ENCODE measurements at regions not wholly inside any gene's neighbourhood (a gene's known extent, or its start where the extent isn't known, plus 50 kb on each side); places are given as distances from the start of the nearest gene placed in this dataset.

DNA sequence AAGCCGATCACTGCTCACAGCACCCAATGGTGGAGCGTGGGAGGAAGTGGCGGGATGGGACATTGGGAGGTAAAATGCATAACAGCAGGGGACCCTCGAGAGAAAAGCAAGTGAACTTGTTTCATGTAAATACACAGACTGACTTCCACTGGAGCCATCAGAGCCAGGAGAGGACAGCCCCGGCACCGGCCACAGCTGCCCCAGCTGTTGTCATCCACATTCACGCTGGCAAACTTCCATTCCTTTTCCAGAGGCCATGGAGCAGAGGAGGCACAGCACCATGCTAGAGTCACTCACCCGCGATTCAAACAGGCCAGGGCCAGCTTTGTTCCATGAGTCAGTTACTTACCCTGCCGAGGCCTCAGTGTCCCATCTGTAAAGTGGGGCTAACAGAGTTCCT, 610.9 kb upstream of the SALL3 start:
- intact Hi-C loops (cut with DNase I; ENCODE audit: low total_unique reads), result no loop called here
- H3K4me3 ChIP-seq, result no peak overlapping the region
- H3K27ac ChIP-seq, result no peak overlapping the region
- H3K36me3 ChIP-seq, result no peaks in the 10 kb centered on the region
- no peaks in the 10 kb centered on the region for H3K4me1 ChIP-seq
- DNase-seq, result no peak
- 73 to 91% (median 84%) methylated on average over 10 of the region's 10 CpGs for WGBS, 5 donors
- H3K9me3 ChIP-seq, result peaks cover 0 to 30% (median 3%) of the 10 kb centered on the region in 8 donors
- TF ChIP-seq, protein P1, sequence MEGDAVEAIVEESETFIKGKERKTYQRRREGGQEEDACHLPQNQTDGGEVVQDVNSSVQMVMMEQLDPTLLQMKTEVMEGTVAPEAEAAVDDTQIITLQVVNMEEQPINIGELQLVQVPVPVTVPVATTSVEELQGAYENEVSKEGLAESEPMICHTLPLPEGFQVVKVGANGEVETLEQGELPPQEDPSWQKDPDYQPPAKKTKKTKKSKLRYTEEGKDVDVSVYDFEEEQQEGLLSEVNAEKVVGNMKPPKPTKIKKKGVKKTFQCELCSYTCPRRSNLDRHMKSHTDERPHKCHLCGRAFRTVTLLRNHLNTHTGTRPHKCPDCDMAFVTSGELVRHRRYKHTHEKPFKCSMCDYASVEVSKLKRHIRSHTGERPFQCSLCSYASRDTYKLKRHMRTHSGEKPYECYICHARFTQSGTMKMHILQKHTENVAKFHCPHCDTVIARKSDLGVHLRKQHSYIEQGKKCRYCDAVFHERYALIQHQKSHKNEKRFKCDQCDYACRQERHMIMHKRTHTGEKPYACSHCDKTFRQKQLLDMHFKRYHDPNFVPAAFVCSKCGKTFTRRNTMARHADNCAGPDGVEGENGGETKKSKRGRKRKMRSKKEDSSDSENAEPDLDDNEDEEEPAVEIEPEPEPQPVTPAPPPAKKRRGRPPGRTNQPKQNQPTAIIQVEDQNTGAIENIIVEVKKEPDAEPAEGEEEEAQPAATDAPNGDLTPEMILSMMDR (IDR thresholded peaks at IDR 0.05 in 8 of 11, conservative IDR thresholded peaks at IDR 0.05 in 3 of 11), result no peak
- TF ChIP-seq POLR2AphosphoS5 (IDR thresholded peaks at IDR 0.05) (no peak), POLR2A (IDR thresholded peaks at IDR 0.05) (no peak)
- no peaks in the 10 kb centered on the region for H3K27me3 ChIP-seq (replicated peaks in 1 of 7)

DNA sequence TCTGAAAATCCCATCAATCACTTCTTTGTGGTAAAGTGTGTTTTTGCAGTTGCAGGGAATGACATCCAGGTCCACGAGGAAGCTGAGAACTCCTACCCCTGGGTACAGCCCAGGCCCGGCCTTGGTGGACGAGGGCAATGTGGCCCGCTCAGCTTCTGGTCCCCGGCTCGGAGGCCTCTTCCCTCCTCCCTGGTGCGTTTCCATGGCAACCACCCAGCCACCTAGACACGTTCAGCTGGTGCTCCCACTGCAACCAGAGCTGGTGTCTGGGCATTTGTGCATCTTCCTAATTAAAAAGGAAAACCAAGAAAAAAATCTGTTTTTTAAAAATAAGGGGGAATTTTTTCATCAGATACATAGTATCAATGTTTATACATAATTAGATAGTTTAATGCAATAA, 603.6 kb upstream of the SALL3 start:
- TF ChIP-seq POLR2A (IDR thresholded peaks at IDR 0.05), result no peak
- no peak for TF ChIP-seq POLR2AphosphoS5 (IDR thresholded peaks at IDR 0.05)
- TF ChIP-seq, protein P1 (IDR thresholded peaks at IDR 0.05 in 8 of 11, conservative IDR thresholded peaks at IDR 0.05 in 3 of 11), result no peak
- intact Hi-C loops (cut with DNase I; ENCODE audit: low total_unique reads), result no loop called here
- no peak overlapping the region for H3K27ac ChIP-seq
- WGBS, 5 donors, result 82 to 90% (median 84%) methylated on average over 7 to 8 of the region's 8 CpGs
- no peaks in the 10 kb centered on the region for H3K4me1 ChIP-seq
- peaks cover 0 to 11% (median 0%) of the 10 kb centered on the region in 8 donors for H3K9me3 ChIP-seq
- H3K27me3 ChIP-seq (replicated peaks in 1 of 7), result no peaks in the 10 kb centered on the region
- DNase-seq, result no peak
- H3K4me3 ChIP-seq, result no peak overlapping the region
- H3K36me3 ChIP-seq, result no peaks in the 10 kb centered on the region

DNA sequence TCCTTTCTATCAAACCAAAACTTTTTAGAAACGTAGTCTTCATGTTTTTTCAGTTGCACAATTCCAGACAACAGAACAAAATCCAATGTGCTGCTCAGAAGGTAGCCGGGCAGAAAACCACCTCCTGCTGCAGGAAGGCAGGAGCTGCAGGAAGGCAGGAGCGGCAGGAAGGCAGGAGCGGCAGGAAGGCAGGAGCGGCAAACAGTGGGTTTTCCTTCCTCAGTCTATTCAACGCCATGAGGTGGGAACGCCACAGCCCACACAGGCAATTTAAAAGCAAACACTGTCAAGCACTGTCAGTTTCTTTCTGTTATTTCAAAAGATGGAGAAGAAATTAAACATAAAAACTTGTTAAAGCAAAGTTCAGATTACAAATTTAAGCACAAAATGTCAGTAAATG, 601.2 kb upstream of the SALL3 start:
- Histone ChIP-seq H3K9me3 (peaks cover 0 to 7% (median 0%) of the 10 kb centered on the region in 8 donors), H3K4me3 (no peak overlapping the region), H3K4me1 (no peaks in the 10 kb centered on the region), H3K36me3 (no peaks in the 10 kb centered on the region), H3K27me3 (replicated peaks in 1 of 7) (no peaks in the 10 kb centered on the region), H3K27ac (no peak overlapping the region)
- intact Hi-C loops (cut with DNase I; ENCODE audit: low total_unique reads), result no loop called here
- TF ChIP-seq POLR2AphosphoS5 (IDR thresholded peaks at IDR 0.05) (no peak), POLR2A (IDR thresholded peaks at IDR 0.05) (no peak)
- TF ChIP-seq, protein P1 (IDR thresholded peaks at IDR 0.05 in 8 of 11, conservative IDR thresholded peaks at IDR 0.05 in 3 of 11), result no peak
- no peak for DNase-seq
- WGBS, 5 donors, result 61 to 81% (median 71%) methylated on average over 7 of the region's 7 CpGs

DNA sequence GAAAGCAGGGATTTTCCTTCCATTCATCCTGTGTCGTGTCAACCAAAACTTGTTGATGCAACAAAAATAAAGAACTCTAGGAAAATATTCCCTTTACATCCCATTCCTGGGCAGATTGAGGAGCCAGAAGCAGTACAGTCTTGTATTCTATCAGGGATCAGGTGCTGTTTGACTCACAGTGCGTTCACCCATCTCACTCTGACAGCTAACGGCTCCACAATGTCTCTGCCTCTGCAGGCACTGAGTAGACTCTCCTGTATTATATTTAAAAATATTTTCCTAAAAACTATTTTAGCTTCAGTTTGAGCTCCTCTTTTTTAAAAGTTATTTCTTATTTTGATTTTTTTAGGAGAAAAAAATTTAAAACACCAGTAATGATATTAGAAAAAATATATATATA, 600.6 kb upstream of the SALL3 start:
- no peak for DNase-seq
- TF ChIP-seq POLR2A (IDR thresholded peaks at IDR 0.05) (no peak), POLR2AphosphoS5 (IDR thresholded peaks at IDR 0.05) (no peak)
- TF ChIP-seq, protein P1 (IDR thresholded peaks at IDR 0.05 in 8 of 11, conservative IDR thresholded peaks at IDR 0.05 in 3 of 11), result no peak
- Histone ChIP-seq H3K4me3 (no peak overlapping the region), H3K36me3 (no peaks in the 10 kb centered on the region), H3K27me3 (replicated peaks in 1 of 7) (no peaks in the 10 kb centered on the region), H3K4me1 (no peaks in the 10 kb centered on the region), H3K9me3 (peaks cover 0 to 1% (median 0%) of the 10 kb centered on the region in 8 donors), H3K27ac (no peak overlapping the region)
- intact Hi-C loops (cut with DNase I; ENCODE audit: low total_unique reads), result no loop called here
- WGBS, 5 donors, result 82 to 95% (median 85%) methylated on average over 3 of the region's 3 CpGs

Measured in spleen (tissue), 11 donors.